DMS153 treated with DMSO at 0.1 percent for 48 hours (cell line): ENCODE measurements at regions not wholly inside any gene's neighbourhood (a gene's known extent, or its start where the extent isn't known, plus 50 kb on each side); places are given as distances from the start of the nearest gene placed in this dataset.

ENCODE experiments used
- DNase-seq: peaks from one replicate; lab custom pipeline; 2025; ENCODE audit not compliant: unreplicated experiment; lab: John Stamatoyannopoulos, UW

GRCh38 chr20:22333885-22334545 is 250.4 kb downstream of the FOXA2 start:
- peak; percentile 84 for DNase-seq

- DNase-seq: no peak
Observed at GRCh38 chr20:22324505-22324904, 259.9 kb downstream of the FOXA2 start.

GRCh38 chr20:22322513-22322912 is 261.9 kb downstream of the FOXA2 start:
- DNase-seq: no peak

- DNase-seq: no peak
Observed at GRCh38 chr20:22321191-22321590, 263.2 kb downstream of the FOXA2 start.

GRCh38 chr20:22320245-22320915 is 264.0 kb downstream of the FOXA2 start:
- no peak for DNase-seq

GRCh38 chr20:22315771-22316170 is 268.6 kb downstream of the FOXA2 start:
- DNase-seq: no peak

GRCh38 chr20:22315073-22315472 is 269.3 kb downstream of the FOXA2 start:
- DNase-seq: no peak

GRCh38 chr20:22312744-22313346 is 271.5 kb downstream of the FOXA2 start:
- peak; percentile 24 for DNase-seq

- DNase-seq: no peak
Observed at GRCh38 chr20:22308934-22309333, 275.4 kb downstream of the FOXA2 start.

GRCh38 chr20:22307409-22307808 is 277.0 kb downstream of the FOXA2 start:
- no peak for DNase-seq

GRCh38 chr20:22305381-22305780 is 279.0 kb downstream of the FOXA2 start:
- DNase-seq: no peak

- peak; percentile 0 for DNase-seq
Observed at GRCh38 chr20:22303523-22303922, 280.8 kb downstream of the FOXA2 start.

GRCh38 chr20:22302039-22302438 is 282.3 kb downstream of the FOXA2 start:
- no peak for DNase-seq

- no peak for DNase-seq
Observed at GRCh38 chr20:22293886-22294285, 290.5 kb downstream of the FOXA2 start.

- DNase-seq: no peak
Observed at GRCh38 chr20:22289442-22289841, 294.9 kb downstream of the FOXA2 start.

GRCh38 chr20:22288957-22289356 is 295.4 kb downstream of the FOXA2 start:
- DNase-seq: no peak

- DNase-seq: no peak
Observed at GRCh38 chr20:22288156-22288555, 296.2 kb downstream of the FOXA2 start.

GRCh38 chr20:22285555-22285954 is 298.8 kb downstream of the FOXA2 start:
- no peak for DNase-seq

GRCh38 chr20:22282696-22283095 is 301.7 kb downstream of the FOXA2 start:
- DNase-seq: no peak

GRCh38 chr20:22274330-22274729 is 310.0 kb downstream of the FOXA2 start:
- no peak for DNase-seq

GRCh38 chr20:22268675-22269074 is 315.7 kb downstream of the FOXA2 start:
- no peak for DNase-seq

GRCh38 chr20:22264917-22265316 is 319.5 kb downstream of the FOXA2 start:
- no peak for DNase-seq
